ENCODE measurements at regions not wholly inside any gene's neighbourhood (a gene's known extent, or its start where the extent isn't known, plus 50 kb on each side); places are given as distances from the start of the nearest gene placed in this dataset.

DNA sequence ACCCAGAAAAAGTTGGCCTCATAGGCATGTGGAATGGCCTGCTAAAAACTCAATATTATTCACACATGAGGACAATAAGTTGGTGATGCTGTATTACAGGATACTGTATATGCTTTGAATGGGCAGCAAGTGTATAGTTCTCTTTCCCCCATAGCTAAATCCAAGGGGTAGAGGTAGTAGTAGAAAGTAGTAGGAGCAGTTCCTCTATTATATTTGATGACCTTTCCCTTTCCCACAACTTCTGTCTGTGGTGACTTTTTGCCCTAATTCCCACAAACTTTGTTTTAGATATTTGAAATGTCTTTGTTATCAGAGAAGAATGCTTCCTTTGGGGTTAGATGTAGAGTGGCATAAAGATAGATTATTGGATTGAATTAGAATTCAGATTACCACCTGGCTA is 154.0 kb upstream of the STEAP4 start:
- peaks cover 0 to 3% (median 0%) of the 10 kb centered on the region in 7 donors for H3K9me3 Mint-ChIP-seq
- no peaks in the 10 kb centered on the region for H3K4me1 Mint-ChIP-seq
- Histone ChIP-seq H2AFZ (ENCODE audit: insufficient read depth, low read depth, low read length, poor library complexity, severe bottlenecking) (no peak overlapping the region), H3K4me3 (replicated peaks in 1 of 3; ENCODE audit: low read depth in 2 of 3, low read length in 3 of 3) (no peak overlapping the region), H3K9me3 (replicated peaks in 1 of 2; ENCODE audit: control insufficient read depth in 1 of 2, insufficient read depth in 1 of 2, low read length in 2 of 2) (no peaks in the 10 kb centered on the region), H3K9ac (ENCODE audit: insufficient read depth, low read length, poor library complexity, severe bottlenecking) (no peak overlapping the region), H3K4me1 (ENCODE audit: control insufficient read depth in 1 of 2, insufficient read depth in 2 of 2, low read length in 2 of 2) (no peaks in the 10 kb centered on the region), H3K27ac (ENCODE audit: low read depth in 1 of 2, low read length in 2 of 2) (no peak overlapping the region), H3K79me2 (ENCODE audit: insufficient read depth, low read length) (no peaks in the 10 kb centered on the region), H3K36me3 (replicated peaks in 1 of 2; ENCODE audit: control insufficient read depth in 1 of 2, insufficient read depth in 2 of 2, low read length in 2 of 2) (no peaks in the 10 kb centered on the region), H3K4me2 (replicated peaks; ENCODE audit: extremely low read depth, low read length, poor library complexity, severe bottlenecking) (no peak overlapping the region), H4K20me1 (ENCODE audit: insufficient read depth, low read length) (no peaks in the 10 kb centered on the region), H3K27me3 (ENCODE audit: control insufficient read depth in 2 of 2, insufficient read depth in 2 of 2, low read length in 2 of 2) (no peaks in the 10 kb centered on the region)
- H3K36me3 Mint-ChIP-seq: no peaks in the 10 kb centered on the region
- H3K4me3 Mint-ChIP-seq: no peak overlapping the region
- TF ChIP-seq, protein P1, sequence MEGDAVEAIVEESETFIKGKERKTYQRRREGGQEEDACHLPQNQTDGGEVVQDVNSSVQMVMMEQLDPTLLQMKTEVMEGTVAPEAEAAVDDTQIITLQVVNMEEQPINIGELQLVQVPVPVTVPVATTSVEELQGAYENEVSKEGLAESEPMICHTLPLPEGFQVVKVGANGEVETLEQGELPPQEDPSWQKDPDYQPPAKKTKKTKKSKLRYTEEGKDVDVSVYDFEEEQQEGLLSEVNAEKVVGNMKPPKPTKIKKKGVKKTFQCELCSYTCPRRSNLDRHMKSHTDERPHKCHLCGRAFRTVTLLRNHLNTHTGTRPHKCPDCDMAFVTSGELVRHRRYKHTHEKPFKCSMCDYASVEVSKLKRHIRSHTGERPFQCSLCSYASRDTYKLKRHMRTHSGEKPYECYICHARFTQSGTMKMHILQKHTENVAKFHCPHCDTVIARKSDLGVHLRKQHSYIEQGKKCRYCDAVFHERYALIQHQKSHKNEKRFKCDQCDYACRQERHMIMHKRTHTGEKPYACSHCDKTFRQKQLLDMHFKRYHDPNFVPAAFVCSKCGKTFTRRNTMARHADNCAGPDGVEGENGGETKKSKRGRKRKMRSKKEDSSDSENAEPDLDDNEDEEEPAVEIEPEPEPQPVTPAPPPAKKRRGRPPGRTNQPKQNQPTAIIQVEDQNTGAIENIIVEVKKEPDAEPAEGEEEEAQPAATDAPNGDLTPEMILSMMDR (IDR thresholded peaks at IDR 0.05): no peak
- peaks cover 1 to 5% (median 2%) of the 10 kb centered on the region in 3 donors for H3K27me3 Mint-ChIP-seq (ENCODE audit: low read depth in 3 of 3)
- intact Hi-C loops (cut with micrococcal nuclease): no loop called here
- H3K27ac Mint-ChIP-seq: no peak overlapping the region
- no peak for DNase-seq

DNA sequence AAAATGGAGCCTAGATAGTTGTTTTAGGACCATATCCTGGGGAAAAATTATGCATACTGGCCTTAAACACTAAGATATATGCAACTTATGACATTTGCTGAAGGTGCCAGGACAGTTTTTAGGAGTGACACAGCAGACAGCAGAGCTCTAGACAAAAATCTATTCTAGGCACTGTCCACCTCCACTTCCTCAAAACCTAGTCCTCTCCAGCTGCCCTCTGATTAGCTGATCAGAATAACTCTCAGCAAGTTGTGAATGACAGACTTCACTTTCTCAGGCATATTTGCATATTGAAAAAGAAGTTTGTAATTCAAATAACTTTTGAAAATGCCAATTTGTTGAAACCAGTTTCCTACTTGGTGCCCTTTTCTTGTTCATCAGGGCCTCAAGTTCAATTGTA is 152.3 kb upstream of the STEAP4 start:
- Mint-ChIP-seq H3K4me1 (no peaks in the 10 kb centered on the region), H3K4me3 (no peak overlapping the region), H3K9me3 (no peaks in the 10 kb centered on the region), H3K27me3 (ENCODE audit: low read depth in 3 of 3) (peaks cover 0 to 2% (median 2%) of the 10 kb centered on the region in 3 donors), H3K36me3 (no peaks in the 10 kb centered on the region), H3K27ac (no peak overlapping the region)
- Histone ChIP-seq H3K4me2 (replicated peaks; ENCODE audit: extremely low read depth, low read length, poor library complexity, severe bottlenecking) (no peak overlapping the region), H4K20me1 (ENCODE audit: insufficient read depth, low read length) (no peaks in the 10 kb centered on the region), H3K9me3 (replicated peaks in 1 of 2; ENCODE audit: control insufficient read depth in 1 of 2, insufficient read depth in 1 of 2, low read length in 2 of 2) (no peaks in the 10 kb centered on the region), H3K27me3 (ENCODE audit: control insufficient read depth in 2 of 2, insufficient read depth in 2 of 2, low read length in 2 of 2) (no peaks in the 10 kb centered on the region), H2AFZ (ENCODE audit: insufficient read depth, low read depth, low read length, poor library complexity, severe bottlenecking) (no peak overlapping the region), H3K4me3 (replicated peaks in 1 of 3; ENCODE audit: low read depth in 2 of 3, low read length in 3 of 3) (no peak overlapping the region), H3K9ac (ENCODE audit: insufficient read depth, low read length, poor library complexity, severe bottlenecking) (no peak overlapping the region), H3K27ac (ENCODE audit: low read depth in 1 of 2, low read length in 2 of 2) (no peak overlapping the region), H3K36me3 (replicated peaks in 1 of 2; ENCODE audit: control insufficient read depth in 1 of 2, insufficient read depth in 2 of 2, low read length in 2 of 2) (no peaks in the 10 kb centered on the region), H3K79me2 (ENCODE audit: insufficient read depth, low read length) (no peaks in the 10 kb centered on the region), H3K4me1 (ENCODE audit: control insufficient read depth in 1 of 2, insufficient read depth in 2 of 2, low read length in 2 of 2) (no peaks in the 10 kb centered on the region)
- DNase-seq: no peak
- TF ChIP-seq, protein P1 (IDR thresholded peaks at IDR 0.05): no peak
- intact Hi-C loops (cut with micrococcal nuclease): no loop called here
